H1 (cell line): ENCODE measurements at regions not wholly inside any gene's neighbourhood (a gene's known extent, or its start where the extent isn't known, plus 50 kb on each side); places are given as distances from the start of the nearest gene placed in this dataset.

ENCODE experiments used
- CTCF ChIA-PET: fragments of 300-600 bp; sonication (Branson Sonifier 250); formaldehyde crosslinking; loops from one replicate; lab custom pipeline; 2021; ENCODE audit not compliant: partially characterized antibody; lab: Charles Lee
- POLR2A ChIA-PET: fragments of 300-600 bp; sonication (Branson Sonifier 250); formaldehyde crosslinking; loops from one replicate; lab custom pipeline; 2021; ENCODE audit warnings: inconsistent platforms; ENCODE audit not compliant: partially characterized antibody; lab: Charles Lee
- DNase-seq, 2 experiments: peaks; one replicate each; pipeline versions ENCODE4 v3.0.0 to v3.0.0-alpha.2; 2010 to 2022; ENCODE audit warnings: low spot score in 2 of 2, low read depth in 1 of 2, mixed read lengths in 1 of 2
- FAIRE-seq: peaks from 2 replicates; lab custom pipeline; 2011; peaks lifted over from hg19 to GRCh38; lab: Jason Lieb, UNC
- H2AFZ ChIP-seq: 2 replicates; pipeline ENCODE4 v1.8.1; 2012; ENCODE audit warnings: low read length, inconsistent platforms
- H2AK5ac ChIP-seq: 2 replicates; pipeline ENCODE4 v1.6.1; 2013; ENCODE audit warnings: low read depth, low read length
- H2BK120ac ChIP-seq: replicated peaks from 2 replicates; pipeline ENCODE3; 2013; ENCODE audit warnings: low read depth, low read length, inconsistent platforms
- H2BK12ac ChIP-seq: 2 replicates; pipeline ENCODE4 v1.6.1; 2013; ENCODE audit warnings: low read depth, low read length
- H2BK15ac ChIP-seq: 2 replicates; pipeline ENCODE4 v1.6.1; 2013; ENCODE audit warnings: low read length
- H2BK20ac ChIP-seq: 2 replicates; pipeline ENCODE4 v1.6.1; 2013; ENCODE audit warnings: low read length
- H2BK5ac ChIP-seq: 2 replicates; pipeline ENCODE4 v1.6.1; 2013; ENCODE audit warnings: low read depth, low read length
- H3K14ac ChIP-seq: 2 replicates; pipeline ENCODE4 v1.6.1; 2013; ENCODE audit warnings: inconsistent platforms; ENCODE audit not compliant: insufficient read length
- H3K18ac ChIP-seq: 2 replicates; pipeline ENCODE4 v1.6.1; 2013; ENCODE audit warnings: low read length; ENCODE audit errors: extremely low read depth
- H3K23ac ChIP-seq: 2 replicates; pipeline ENCODE4 v1.6.1; 2013; ENCODE audit warnings: inconsistent platforms; ENCODE audit not compliant: insufficient read length
- H3K23me2 ChIP-seq: 2 replicates; pipeline ENCODE4 v1.6.1; 2013; ENCODE audit warnings: low read depth, low read length
- H3K27ac ChIP-seq: 2 replicates; pipeline ENCODE4 v1.6.1; 2011; ENCODE audit warnings: low read depth, low read length, inconsistent platforms
- H3K27me3 ChIP-seq, 4 experiments: replicated peaks in 1 of 4; 1 replicate in 1 of 4; 2 replicates in 3 of 4; pipeline versions ENCODE4 v1.6.1 to v1.8.1; 2011 to 2013; ENCODE audit warnings: low read length in 3 of 4, mild to moderate bottlenecking in 3 of 4, inconsistent platforms in 2 of 4, mixed read lengths in 2 of 4, moderate library complexity in 1 of 4; ENCODE audit not compliant: control insufficient read depth in 3 of 4, insufficient read depth in 3 of 4; ENCODE audit errors: extremely low read depth in 1 of 4
- H3K36me3 ChIP-seq, 4 experiments: 2 replicates each; pipeline versions ENCODE4 v1.6.1 to v1.8.1; 2011 to 2013; ENCODE audit warnings: mild to moderate bottlenecking in 4 of 4, low read length in 3 of 4, moderate library complexity in 2 of 4, control low read depth in 1 of 4, inconsistent platforms in 1 of 4; ENCODE audit not compliant: insufficient read depth in 4 of 4, control insufficient read depth in 2 of 4
- H3K4ac ChIP-seq: replicated peaks from 2 replicates; pipeline ENCODE3; 2013; ENCODE audit warnings: low read length, low read depth, mixed read lengths, inconsistent platforms; ENCODE audit not compliant: insufficient read length
- H3K4me1 ChIP-seq, 4 experiments: replicated peaks in 1 of 4; 1 replicate in 1 of 4; 2 replicates in 3 of 4; pipeline versions ENCODE4 v1.6.1 to v1.8.1; 2011 to 2013; ENCODE audit warnings: low read length in 3 of 4, inconsistent platforms in 2 of 4, mixed read lengths in 1 of 4; ENCODE audit not compliant: insufficient read depth in 4 of 4, control insufficient read depth in 3 of 4
- H3K4me2 ChIP-seq, 2 experiments: 2 replicates each; pipeline versions ENCODE4 v1.6.1 to v1.8.1; 2011 to 2013; ENCODE audit warnings: low read depth in 2 of 2, low read length in 2 of 2, control low read depth in 1 of 2, inconsistent platforms in 1 of 2, mild to moderate bottlenecking in 1 of 2; ENCODE audit not compliant: insufficient read depth in 1 of 2
- H3K4me3 ChIP-seq, 4 experiments: fragments of 200-600, 300-600 bp in 1 of 4; sonication (generic), shearing (Covaris generic), sonication (Bioruptor Twin) in 1 of 4; 2 replicates each; pipeline versions ENCODE4 v1.5.1 to v1.8.1; 2011 to 2016; ENCODE audit warnings: low read length in 4 of 4, low read depth in 3 of 4, control low read depth in 2 of 4, inconsistent platforms in 2 of 4, mild to moderate bottlenecking in 2 of 4, mixed read lengths in 1 of 4, moderate library complexity in 1 of 4; ENCODE audit not compliant: insufficient read depth in 2 of 4; ENCODE audit errors: extremely low read depth in 1 of 4
- H3K56ac ChIP-seq: replicated peaks from 2 replicates; pipeline ENCODE3; 2013; ENCODE audit warnings: low read depth, mild to moderate bottlenecking, mixed read lengths, low read length, inconsistent platforms; ENCODE audit not compliant: insufficient read length
- H3K79me1 ChIP-seq: 2 replicates; pipeline ENCODE4 v1.6.1; 2013; ENCODE audit warnings: low read depth, low read length, control low read depth
- H3K79me2 ChIP-seq, 2 experiments: 2 replicates each; pipeline versions ENCODE4 v1.6.1 to v1.8.1; 2012 to 2013; ENCODE audit warnings: low read length in 2 of 2, mild to moderate bottlenecking in 2 of 2, inconsistent platforms in 1 of 2; ENCODE audit not compliant: insufficient read depth in 2 of 2, control insufficient read depth in 1 of 2
- H3K9ac ChIP-seq, 4 experiments: replicated peaks in 1 of 4; 1 replicate in 1 of 4; 2 replicates in 3 of 4; pipeline versions ENCODE4 v1.6.1 to v1.8.1; 2011 to 2013; ENCODE audit warnings: low read depth in 3 of 4, low read length in 3 of 4, control low read depth in 2 of 4, mild to moderate bottlenecking in 2 of 4, moderate library complexity in 2 of 4, inconsistent platforms in 1 of 4; ENCODE audit errors: extremely low read depth in 1 of 4
- H3K9me3 ChIP-seq, 2 experiments: 2 replicates each; pipeline versions ENCODE4 v1.6.1 to v1.8.1; 2012 to 2013; ENCODE audit warnings: mild to moderate bottlenecking in 2 of 2, moderate library complexity in 2 of 2, control low read depth in 1 of 2, inconsistent platforms in 1 of 2, low read depth in 1 of 2, low read length in 1 of 2, mixed read lengths in 1 of 2; ENCODE audit not compliant: insufficient read depth in 2 of 2
- H4K20me1 ChIP-seq, 2 experiments: replicated peaks in 1 of 2; 2 replicates each; pipeline versions ENCODE3 to v1.8.1; 2011 to 2013; ENCODE audit warnings: inconsistent platforms in 2 of 2, low read length in 2 of 2, mild to moderate bottlenecking in 1 of 2; ENCODE audit not compliant: insufficient read depth in 2 of 2, control insufficient read depth in 1 of 2
- H4K5ac ChIP-seq: 2 replicates; pipeline ENCODE4 v1.6.1; 2013; ENCODE audit warnings: low read length, low read depth, mixed read lengths, inconsistent platforms; ENCODE audit not compliant: insufficient read length
- H4K8ac ChIP-seq: 2 replicates; pipeline ENCODE4 v1.8.0; 2013; ENCODE audit warnings: mild to moderate bottlenecking, moderate library complexity, low read length, inconsistent platforms; ENCODE audit not compliant: insufficient read depth; ENCODE audit errors: extremely low read depth
- H4K91ac ChIP-seq: replicated peaks from 2 replicates; pipeline ENCODE3; 2013; ENCODE audit warnings: low read length, mixed read lengths, inconsistent platforms; ENCODE audit not compliant: insufficient read length
- CBX8 ChIP-seq: fragments of 300-800, 300-1000 bp; sonication (generic); IDR thresholded peaks from 2 replicates; pipeline ENCODE4 v1.7.1; 2016; ENCODE audit warnings: low read depth, low read length, borderline replicate concordance
- GTF2F1 ChIP-seq: IDR thresholded peaks from 2 replicates; pipeline ENCODE4 v1.6.1; 2012; ENCODE audit warnings: low read depth, low read length, improper control_type of control experiment, borderline replicate concordance
- HDAC2 ChIP-seq, 2 experiments: fragments of 300-600 bp in 1 of 2; sonication (generic) in 1 of 2; IDR thresholded peaks; 2 replicates each; pipeline ENCODE4 v1.6.1; 2011 to 2012; ENCODE audit warnings: low read depth in 2 of 2, low read length in 2 of 2, mild to moderate bottlenecking in 2 of 2, moderate library complexity in 2 of 2, borderline replicate concordance in 1 of 2, inconsistent platforms in 1 of 2
- JUN ChIP-seq: IDR thresholded peaks from 2 replicates; pipeline ENCODE4 v1.6.1; 2011; ENCODE audit warnings: low read depth, mild to moderate bottlenecking, improper control_type of control experiment, low read length
- JUND ChIP-seq: IDR thresholded peaks from 2 replicates; pipeline ENCODE4 v1.6.1; 2011; ENCODE audit warnings: mild to moderate bottlenecking, improper control_type of control experiment, low read length
- KDM5A ChIP-seq: fragments of 200-600 bp; IDR thresholded peaks from 2 replicates; pipeline ENCODE4 v1.7.1; 2012; ENCODE audit warnings: mild to moderate bottlenecking, low read length, inconsistent platforms, mixed read lengths
- POU5F1 ChIP-seq: IDR thresholded peaks from 2 replicates; pipeline ENCODE4 v1.6.1; 2011; ENCODE audit warnings: low read depth, mild to moderate bottlenecking, low read length, moderate library complexity
- RBBP5 ChIP-seq: IDR thresholded peaks from 2 replicates; pipeline ENCODE4 v1.7.1; 2012; ENCODE audit warnings: low read depth, mild to moderate bottlenecking, inconsistent platforms, low read length, moderate library complexity, borderline replicate concordance
- RFX5 ChIP-seq: IDR thresholded peaks from 2 replicates; pipeline ENCODE4 v1.6.1; 2011; ENCODE audit warnings: low read depth, low read length, improper control_type of control experiment, borderline replicate concordance
- SIN3A ChIP-seq, 2 experiments: IDR thresholded peaks in 1 of 2; conservative IDR thresholded peaks in 1 of 2; 2 replicates each; pipeline ENCODE4 v1.6.1; 2011 to 2012; ENCODE audit warnings: low read length in 2 of 2, improper control_type of control experiment in 1 of 2, low read depth in 1 of 2, mild to moderate bottlenecking in 1 of 2
- SIX5 ChIP-seq: IDR thresholded peaks from 2 replicates; pipeline ENCODE4 v1.6.1; 2011; ENCODE audit warnings: mild to moderate bottlenecking, low read depth, low read length
- TAF7 ChIP-seq: optimal IDR thresholded peaks from 2 replicates; pipeline ENCODE3; 2011; ENCODE audit warnings: low read depth, mild to moderate bottlenecking, inconsistent platforms, low read length, moderate library complexity, borderline replicate concordance
- TF ChIP-seq, protein P1 (sequence below), 3 experiments: IDR thresholded peaks; 1 replicate in 2 of 3; 2 replicates in 1 of 3; pipeline versions ENCODE4 v1.5.1 to v1.6.1; 2011; ENCODE audit warnings: low read length in 3 of 3, mild to moderate bottlenecking in 3 of 3, inconsistent platforms in 2 of 3, low read depth in 1 of 3, moderate library complexity in 1 of 3; ENCODE audit not compliant: insufficient read depth in 1 of 3; ENCODE audit errors: control extremely low read depth in 1 of 3

DNA sequence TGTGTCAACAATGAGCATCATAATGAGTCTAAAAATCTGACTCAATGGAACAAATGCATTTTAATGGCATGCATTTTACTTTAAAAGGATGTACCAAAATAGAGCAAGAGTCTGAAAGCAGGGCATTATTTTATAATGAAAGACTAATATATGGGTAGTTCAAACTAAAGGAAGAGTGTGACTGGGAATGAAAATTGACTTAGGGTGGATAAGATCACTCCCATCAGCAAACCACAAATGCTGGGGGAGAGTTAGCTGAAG, 114.7 kb downstream of the SOX4 start:
- H3K79me2 ChIP-seq: peaks cover 22 to 95% of the 10 kb centered on the region in 2 experiments
- no peak for TF ChIP-seq HDAC2 (IDR thresholded peaks at IDR 0.05; ENCODE audit: borderline replicate concordance in 1 of 2, low read depth in 2 of 2, low read length in 2 of 2)
- no peak for TF ChIP-seq RFX5
- TF ChIP-seq GTF2F1: no peak
- no peak for TF ChIP-seq TAF7
- TF ChIP-seq JUND: no peak
- no peak for TF ChIP-seq SIN3A (conservative IDR thresholded peaks at IDR 0.05 in 1 of 2, IDR thresholded peaks at IDR 0.05 in 1 of 2; ENCODE audit: low read depth in 1 of 2, low read length in 2 of 2)
- no peak for TF ChIP-seq RBBP5
- TF ChIP-seq SIX5: no peak
- TF ChIP-seq CBX8: no peak
- no peak for TF ChIP-seq POU5F1
- no peak for TF ChIP-seq JUN
- TF ChIP-seq, protein P1, sequence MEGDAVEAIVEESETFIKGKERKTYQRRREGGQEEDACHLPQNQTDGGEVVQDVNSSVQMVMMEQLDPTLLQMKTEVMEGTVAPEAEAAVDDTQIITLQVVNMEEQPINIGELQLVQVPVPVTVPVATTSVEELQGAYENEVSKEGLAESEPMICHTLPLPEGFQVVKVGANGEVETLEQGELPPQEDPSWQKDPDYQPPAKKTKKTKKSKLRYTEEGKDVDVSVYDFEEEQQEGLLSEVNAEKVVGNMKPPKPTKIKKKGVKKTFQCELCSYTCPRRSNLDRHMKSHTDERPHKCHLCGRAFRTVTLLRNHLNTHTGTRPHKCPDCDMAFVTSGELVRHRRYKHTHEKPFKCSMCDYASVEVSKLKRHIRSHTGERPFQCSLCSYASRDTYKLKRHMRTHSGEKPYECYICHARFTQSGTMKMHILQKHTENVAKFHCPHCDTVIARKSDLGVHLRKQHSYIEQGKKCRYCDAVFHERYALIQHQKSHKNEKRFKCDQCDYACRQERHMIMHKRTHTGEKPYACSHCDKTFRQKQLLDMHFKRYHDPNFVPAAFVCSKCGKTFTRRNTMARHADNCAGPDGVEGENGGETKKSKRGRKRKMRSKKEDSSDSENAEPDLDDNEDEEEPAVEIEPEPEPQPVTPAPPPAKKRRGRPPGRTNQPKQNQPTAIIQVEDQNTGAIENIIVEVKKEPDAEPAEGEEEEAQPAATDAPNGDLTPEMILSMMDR (IDR thresholded peaks at IDR 0.05; ENCODE audit: control extremely low read depth in 1 of 3, insufficient read depth in 1 of 3, low read depth in 1 of 3, low read length in 3 of 3): no peak
- TF ChIP-seq KDM5A: no peak

More for the DNA sequence above, 114.7 kb downstream of the SOX4 start:
- FAIRE-seq (no peak), DNase-seq (no peak)
- Histone ChIP-seq H3K56ac (no peak overlapping the region), H4K91ac (no peak overlapping the region), H2AK5ac (no peak overlapping the region), H4K5ac (no peak overlapping the region), H2BK15ac (no peak overlapping the region), H2AFZ (no peak overlapping the region), H2BK20ac (no peak overlapping the region), H3K9ac (no peak overlapping the region), H2BK12ac (no peak overlapping the region), H3K79me1 (no peaks in the 10 kb centered on the region), H3K4me1 (peaks cover 0 to 10% (median 5%) of the 10 kb centered on the region in 4 experiments; a peak in 2 of 7 replicates), H3K14ac (no peak overlapping the region), H2BK5ac (no peak overlapping the region), H4K8ac (no peak overlapping the region), H3K36me3 (no peaks in the 10 kb centered on the region), H2BK120ac (no peak overlapping the region), H3K27ac (no peak overlapping the region), H3K23ac (no peak overlapping the region), H3K18ac (no peak overlapping the region), H3K9me3 (no peaks in the 10 kb centered on the region), H3K27me3 (no peaks in the 10 kb centered on the region), H3K4ac (no peak overlapping the region), H3K4me2 (no peak overlapping the region), H3K4me3 (no peak overlapping the region), H3K23me2 (no peaks in the 10 kb centered on the region), H4K20me1 (peaks cover 4 to 7% of the 10 kb centered on the region in 2 experiments)
- POLR2A ChIA-PET: no interaction called here
- CTCF ChIA-PET: interaction anchor here (0.6 to 1.0 kb wide), 2 partner anchors 36 to 61 kb away, joined by 3 read pairs; no protein-coding TSS in a partner anchor
